ENCODE measurements at regions not wholly inside any gene's neighbourhood (a gene's known extent, or its start where the extent isn't known, plus 50 kb on each side); places are given as distances from the start of the nearest gene placed in this dataset.

DNA sequence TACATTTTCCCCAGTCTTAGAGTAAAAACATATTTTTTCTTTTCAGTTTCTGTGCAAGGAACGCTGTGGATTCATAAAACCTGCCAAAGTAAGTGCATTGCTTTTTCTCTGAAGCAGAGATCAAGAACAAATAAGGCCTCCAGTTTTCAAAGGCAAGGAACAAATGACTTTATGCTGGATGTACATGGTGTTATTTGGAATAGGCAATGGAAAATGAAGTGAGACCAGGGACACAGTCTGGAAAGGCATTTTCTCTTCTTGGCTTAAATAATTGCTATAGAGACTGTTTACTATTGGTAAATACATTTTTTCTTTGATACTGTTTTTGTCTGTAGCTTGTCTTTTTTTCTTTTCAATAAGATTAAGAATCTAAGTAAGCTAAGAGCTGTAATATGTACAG is 725.9 kb upstream of the MDGA2 start:
- TF ChIP-seq, protein P1, sequence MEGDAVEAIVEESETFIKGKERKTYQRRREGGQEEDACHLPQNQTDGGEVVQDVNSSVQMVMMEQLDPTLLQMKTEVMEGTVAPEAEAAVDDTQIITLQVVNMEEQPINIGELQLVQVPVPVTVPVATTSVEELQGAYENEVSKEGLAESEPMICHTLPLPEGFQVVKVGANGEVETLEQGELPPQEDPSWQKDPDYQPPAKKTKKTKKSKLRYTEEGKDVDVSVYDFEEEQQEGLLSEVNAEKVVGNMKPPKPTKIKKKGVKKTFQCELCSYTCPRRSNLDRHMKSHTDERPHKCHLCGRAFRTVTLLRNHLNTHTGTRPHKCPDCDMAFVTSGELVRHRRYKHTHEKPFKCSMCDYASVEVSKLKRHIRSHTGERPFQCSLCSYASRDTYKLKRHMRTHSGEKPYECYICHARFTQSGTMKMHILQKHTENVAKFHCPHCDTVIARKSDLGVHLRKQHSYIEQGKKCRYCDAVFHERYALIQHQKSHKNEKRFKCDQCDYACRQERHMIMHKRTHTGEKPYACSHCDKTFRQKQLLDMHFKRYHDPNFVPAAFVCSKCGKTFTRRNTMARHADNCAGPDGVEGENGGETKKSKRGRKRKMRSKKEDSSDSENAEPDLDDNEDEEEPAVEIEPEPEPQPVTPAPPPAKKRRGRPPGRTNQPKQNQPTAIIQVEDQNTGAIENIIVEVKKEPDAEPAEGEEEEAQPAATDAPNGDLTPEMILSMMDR (IDR thresholded peaks at IDR 0.05): no peak
- no peak for TF ChIP-seq ZFX (IDR thresholded peaks at IDR 0.05; ENCODE audit: borderline replicate concordance)

All from 22Rv1 (cell line).